H7 (cell line): ENCODE measurements at regions not wholly inside any gene's neighbourhood (a gene's known extent, or its start where the extent isn't known, plus 50 kb on each side); places are given as distances from the start of the nearest gene placed in this dataset.
A peak's percentile ranks its signal among the peaks of the same experiment; 100 is the strongest.

Source experiments
- DNase-seq: peaks from one replicate; pipeline ENCODE4 v3.0.0; 2012
- H3K27me3 ChIP-seq: 2 replicates; pipeline ENCODE4 v1.6.0; 2011; ENCODE audit warnings: mild to moderate bottlenecking, low read length; ENCODE audit not compliant: control insufficient read depth, insufficient read depth
- H3K36me3 ChIP-seq: replicated peaks from 2 replicates; pipeline ENCODE4 v1.5.1; 2011; ENCODE audit warnings: low read length; ENCODE audit not compliant: control insufficient read depth, insufficient read depth
- H3K4me3 ChIP-seq: 2 replicates; pipeline ENCODE4 v1.5.1; 2011; ENCODE audit warnings: low read depth, mild to moderate bottlenecking, control low read depth, low read length, moderate library complexity; ENCODE audit not compliant: insufficient read depth

DNA sequence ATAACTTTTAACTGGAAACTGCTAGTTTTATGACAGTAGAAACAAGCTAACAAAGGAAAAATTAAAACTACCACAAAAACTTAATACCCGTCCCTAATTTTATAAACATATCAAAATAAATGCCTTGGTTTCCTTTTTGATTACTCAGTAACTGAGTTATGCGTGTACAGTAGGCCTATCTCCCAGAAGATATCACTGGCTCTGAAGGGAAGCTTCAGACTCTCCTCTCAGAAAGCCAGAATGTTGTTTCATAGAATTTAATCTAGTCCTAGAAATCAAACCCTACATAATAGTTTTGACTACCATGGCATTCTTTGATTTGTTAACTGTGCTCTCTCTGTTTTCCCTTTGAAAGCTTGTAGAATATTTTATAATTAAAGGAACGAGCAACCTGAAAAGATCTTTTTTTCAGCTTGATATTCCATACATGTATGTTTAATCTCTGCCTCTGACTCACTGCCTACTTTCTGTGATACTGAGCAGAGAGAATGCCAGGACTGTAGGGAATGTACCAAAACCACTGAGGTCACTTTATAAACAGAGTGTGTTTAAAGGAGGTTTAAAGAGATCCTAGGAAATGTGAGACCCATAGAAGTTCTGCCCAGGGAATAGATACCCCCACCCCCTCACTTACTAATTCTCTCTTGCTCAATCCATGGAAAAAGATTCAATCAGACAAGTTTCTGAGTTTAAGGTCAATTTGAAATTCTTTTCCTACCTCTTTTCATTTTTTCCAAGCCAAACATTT is 311.5 kb downstream of the HDGFL1 start:
- no peak for DNase-seq

DNA sequence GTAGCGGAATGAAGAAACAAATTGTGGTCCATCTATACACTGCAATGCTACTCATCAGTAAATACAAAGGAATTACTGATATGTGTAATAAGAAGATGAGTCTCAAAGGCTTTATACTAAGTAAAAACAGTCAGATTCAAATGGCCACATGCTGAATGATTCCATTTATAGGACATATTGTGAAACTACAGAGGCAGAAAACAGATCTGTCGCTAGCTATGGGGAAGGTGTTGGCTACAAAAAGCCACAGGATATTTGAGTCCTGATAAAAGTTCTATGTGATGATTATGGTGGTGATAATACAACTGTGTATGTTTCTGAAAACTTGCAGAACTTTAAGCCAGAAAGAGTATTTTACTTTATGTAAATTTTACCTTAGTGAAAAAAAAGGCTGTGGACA is 313.2 kb downstream of the HDGFL1 start:
- Histone ChIP-seq H3K4me3 (no peak overlapping the region), H3K27me3 (no peaks in the 10 kb centered on the region), H3K36me3 (no peaks in the 10 kb centered on the region)
- no peak for DNase-seq

More for the DNA sequence above, 311.5 kb downstream of the HDGFL1 start:
- no peaks in the 10 kb centered on the region for H3K36me3 ChIP-seq
- no peaks in the 10 kb centered on the region for H3K27me3 ChIP-seq
- H3K4me3 ChIP-seq, result no peak overlapping the region

DNA sequence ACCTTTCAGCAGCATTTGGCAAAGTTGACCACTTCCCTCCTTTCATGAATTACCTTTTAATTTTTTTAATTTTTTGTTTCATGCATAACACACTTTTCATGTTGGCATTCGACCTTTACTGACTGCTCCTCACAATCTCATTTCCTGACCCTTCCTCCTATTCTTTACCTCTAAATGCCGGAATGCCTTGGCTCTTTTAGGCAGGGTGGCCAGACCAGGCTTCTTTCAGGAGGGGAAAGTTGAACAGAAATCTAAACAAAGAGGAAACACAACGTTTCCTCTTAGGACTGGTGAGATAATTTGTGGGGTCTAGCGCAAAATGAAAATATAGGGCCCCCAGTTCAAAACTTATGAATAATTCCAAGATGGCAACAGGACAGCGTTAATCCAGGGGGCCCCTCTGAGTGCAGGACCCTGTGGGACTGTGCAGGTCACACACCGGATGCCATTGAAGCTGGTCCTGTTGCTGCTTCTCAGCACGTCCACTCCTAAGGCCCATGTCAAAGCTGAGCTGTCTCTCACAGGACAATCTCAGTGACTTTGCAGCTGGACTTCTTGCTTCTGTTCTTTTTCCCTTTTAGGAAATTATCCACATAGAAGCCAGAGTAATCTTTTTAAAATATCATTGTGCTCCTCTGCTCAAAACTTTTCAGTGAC is 313.8 kb downstream of the HDGFL1 start:
- Histone ChIP-seq H3K36me3 (no peaks in the 10 kb centered on the region), H3K4me3 (no peak overlapping the region), H3K27me3 (no peaks in the 10 kb centered on the region)
- no peak for DNase-seq

DNA sequence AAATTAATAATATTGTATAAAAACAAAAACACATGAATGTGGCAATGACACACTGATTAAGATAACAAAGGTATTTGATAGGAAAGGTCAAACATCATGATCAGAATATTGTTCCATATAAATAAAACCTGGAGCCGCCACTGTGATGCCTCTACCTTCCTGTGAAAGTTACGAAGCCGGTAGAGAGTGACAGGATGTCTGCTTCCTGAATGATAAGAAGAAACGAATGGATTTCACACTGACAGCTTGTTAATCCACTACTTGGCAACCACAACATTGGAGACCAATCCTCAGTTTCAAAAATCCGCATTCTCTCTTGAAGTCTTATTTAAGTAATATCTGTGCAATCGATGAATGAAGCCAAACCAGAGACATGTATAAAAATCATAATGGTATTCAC is 315.1 kb downstream of the HDGFL1 start:
- Histone ChIP-seq H3K4me3 (no peak overlapping the region), H3K27me3 (no peaks in the 10 kb centered on the region), H3K36me3 (no peaks in the 10 kb centered on the region)
- no peak for DNase-seq

DNA sequence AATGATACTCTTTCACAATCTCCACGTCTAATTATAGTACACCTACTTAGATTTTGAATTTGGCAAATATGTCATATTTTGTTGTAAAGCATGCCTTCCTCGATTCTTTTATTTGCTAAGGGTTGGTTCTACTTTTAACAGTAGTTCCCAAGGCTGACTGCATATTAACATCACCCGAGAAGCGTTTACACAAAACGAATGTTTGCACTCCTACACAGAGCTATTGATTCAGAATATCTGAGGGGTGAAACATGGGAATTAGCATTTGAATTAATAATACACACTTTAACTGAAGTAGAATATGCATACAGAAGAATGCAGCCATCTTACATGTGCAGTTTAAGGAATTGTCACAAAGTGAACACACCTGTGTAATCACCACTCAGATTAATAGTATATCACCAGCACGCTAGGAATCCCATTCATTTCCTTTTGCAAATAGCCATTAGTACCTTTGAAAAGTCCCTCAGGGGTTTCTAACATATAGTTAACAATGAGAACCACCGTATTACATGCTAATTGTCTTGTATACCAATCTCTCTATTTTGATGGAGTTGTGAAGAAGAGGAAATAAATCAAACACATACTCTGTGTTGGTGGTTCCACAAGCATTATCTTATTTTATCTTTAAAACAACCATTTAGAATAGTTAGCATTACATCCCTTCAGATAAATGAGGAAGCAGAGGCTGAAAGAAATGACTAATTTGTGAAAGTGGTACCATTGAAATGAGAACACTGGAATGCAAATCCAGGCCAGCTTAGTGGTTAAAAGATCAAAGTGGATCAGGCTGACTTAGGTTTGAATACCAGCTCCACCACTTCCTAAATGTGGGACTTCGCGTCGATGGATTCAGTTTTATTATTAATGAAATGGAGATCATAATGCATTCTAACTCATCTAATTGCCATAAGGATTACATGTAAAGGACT is 317.6 kb downstream of the HDGFL1 start:
- DNase-seq, result no peak
- Histone ChIP-seq H3K27me3 (no peaks in the 10 kb centered on the region), H3K36me3 (no peaks in the 10 kb centered on the region), H3K4me3 (no peak overlapping the region)

DNA sequence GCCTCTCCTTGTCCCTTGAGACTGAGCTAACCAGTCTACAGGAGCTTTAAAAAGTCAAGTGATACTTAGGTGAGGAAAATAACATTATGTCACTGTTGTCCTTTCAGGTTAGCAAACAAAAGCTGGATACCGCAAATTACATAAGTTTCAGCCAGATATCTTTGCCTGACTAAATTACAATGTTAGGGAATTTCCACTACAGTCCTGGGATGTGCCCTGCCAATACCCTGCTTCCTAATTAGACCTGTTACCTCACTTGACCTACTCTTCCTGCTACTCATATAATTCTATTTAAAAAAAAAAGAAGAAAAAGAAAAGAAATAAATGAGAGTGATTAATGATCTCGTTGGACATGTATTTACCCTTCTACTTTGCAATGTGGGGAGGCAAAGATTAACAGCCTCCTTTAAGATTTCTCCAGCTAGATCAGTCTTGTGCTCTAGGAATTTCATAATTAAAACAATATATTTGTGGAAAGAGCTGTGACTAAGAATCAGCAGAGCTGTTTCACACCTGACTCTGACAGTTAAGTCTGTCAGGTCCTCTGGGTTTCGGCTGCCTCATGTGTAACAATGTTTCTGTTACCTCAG is 318.9 kb downstream of the HDGFL1 start:
- no peak overlapping the region for H3K4me3 ChIP-seq
- H3K27me3 ChIP-seq, result no peaks in the 10 kb centered on the region
- no peaks in the 10 kb centered on the region for H3K36me3 ChIP-seq
- DNase-seq, result no peak

DNA sequence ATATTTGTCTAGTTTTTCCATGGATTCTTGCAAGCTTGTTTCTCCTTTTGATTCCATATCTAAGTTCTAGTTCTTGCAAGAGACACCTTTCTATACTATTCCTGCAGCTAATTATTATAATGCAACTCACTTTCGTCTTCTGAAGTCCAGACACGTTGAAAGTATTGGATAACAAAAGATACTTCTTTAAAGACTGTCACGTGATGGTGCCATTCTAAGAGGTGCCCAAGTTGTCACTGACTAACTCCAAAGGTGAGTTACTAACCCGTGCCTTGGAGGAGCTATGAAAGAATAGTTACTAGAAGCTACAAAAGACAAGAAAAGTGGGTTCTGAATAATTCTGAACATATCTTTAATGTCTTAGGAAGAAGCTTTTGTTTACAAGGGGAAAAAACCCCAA is 322.6 kb downstream of the HDGFL1 start:
- Histone ChIP-seq H3K4me3 (no peak overlapping the region), H3K27me3 (no peaks in the 10 kb centered on the region), H3K36me3 (no peaks in the 10 kb centered on the region)
- no peak for DNase-seq

DNA sequence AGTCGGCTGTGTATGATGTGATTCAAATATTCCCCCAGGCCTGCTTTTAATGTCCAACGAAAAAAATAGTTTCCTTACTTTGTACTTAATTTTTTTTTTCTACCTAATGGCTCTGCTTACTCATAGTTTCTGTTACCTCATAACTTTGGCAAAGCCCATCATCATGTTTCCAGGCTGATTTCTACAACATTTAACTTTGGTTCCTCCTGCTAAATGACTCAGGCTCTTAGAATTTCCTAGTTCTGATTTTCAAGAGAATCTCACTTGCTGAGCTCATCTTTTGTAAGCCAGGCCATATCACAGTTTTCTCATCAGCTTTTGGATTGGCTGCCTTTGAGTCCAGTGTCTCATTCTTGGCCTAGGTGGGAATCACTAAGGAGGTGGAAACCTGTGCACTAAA is 323.1 kb downstream of the HDGFL1 start:
- Histone ChIP-seq H3K36me3 (no peaks in the 10 kb centered on the region), H3K4me3 (no peak overlapping the region), H3K27me3 (no peaks in the 10 kb centered on the region)
- no peak for DNase-seq

DNA sequence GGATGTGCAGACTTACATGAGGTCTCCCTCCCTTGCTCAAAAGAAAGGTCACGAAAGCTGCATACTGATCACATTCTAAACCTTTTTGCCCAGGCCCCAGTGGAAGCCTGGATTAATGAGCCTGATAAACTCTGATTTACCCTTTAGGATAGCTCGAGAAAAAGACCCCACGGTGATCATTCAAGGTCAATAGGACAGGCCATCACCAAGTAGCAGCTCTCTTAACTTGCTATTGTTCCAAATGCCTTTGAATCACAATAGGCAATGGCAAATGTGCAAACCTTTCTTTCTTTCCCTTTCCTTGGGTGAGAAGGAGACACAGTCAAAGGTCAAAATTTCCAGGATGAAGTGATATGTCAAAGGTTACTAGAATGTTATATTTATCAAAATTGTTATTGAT is 327.3 kb downstream of the HDGFL1 start:
- H3K4me3 ChIP-seq, result no peak overlapping the region
- DNase-seq, result peak; percentile 15
- no peaks in the 10 kb centered on the region for H3K27me3 ChIP-seq
- H3K36me3 ChIP-seq, result no peaks in the 10 kb centered on the region

DNA sequence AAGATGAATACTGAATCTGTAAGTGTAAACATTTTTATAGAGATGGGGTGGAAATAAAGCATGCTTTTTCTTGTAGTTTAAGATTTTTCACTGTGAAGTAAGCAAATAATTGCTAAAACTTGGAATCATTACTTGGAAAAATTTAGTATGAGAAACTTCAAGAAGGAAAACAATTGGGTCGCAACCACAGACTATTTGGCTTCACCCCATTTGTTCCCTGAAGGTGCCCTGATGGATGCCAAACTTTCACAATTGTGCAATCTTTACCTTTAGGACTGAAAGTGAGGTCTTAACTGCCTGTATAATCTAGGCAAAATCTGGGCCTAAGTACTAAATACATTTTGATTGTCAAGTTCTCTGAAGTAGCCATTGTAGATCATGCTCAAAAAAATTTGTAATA is 330.1 kb downstream of the HDGFL1 start:
- no peak for DNase-seq

DNA sequence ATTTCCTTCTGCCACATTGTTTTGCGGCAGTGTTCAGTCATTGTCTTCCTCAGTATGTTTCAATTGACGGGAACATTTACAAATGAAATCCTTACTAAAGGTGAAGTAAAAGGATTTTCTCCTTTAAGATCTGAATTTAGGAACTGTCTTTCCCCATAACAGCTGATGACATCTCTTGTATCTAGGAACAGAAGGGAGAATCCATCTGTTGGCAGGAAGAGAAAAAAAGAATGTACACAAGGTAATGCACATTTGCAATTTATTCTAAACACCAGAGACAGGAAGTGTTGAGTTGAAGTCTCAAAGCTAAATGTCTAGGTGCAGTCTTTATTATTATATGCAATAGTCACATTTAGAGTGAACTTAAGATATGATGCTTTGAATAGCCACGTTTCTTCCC is 334.5 kb downstream of the HDGFL1 start:
- Histone ChIP-seq H3K4me3 (no peak overlapping the region), H3K36me3 (no peaks in the 10 kb centered on the region), H3K27me3 (no peaks in the 10 kb centered on the region)
- DNase-seq, result no peak

More for the DNA sequence above, 330.1 kb downstream of the HDGFL1 start:
- Histone ChIP-seq H3K4me3 (no peak overlapping the region), H3K36me3 (no peaks in the 10 kb centered on the region), H3K27me3 (no peaks in the 10 kb centered on the region)

DNA sequence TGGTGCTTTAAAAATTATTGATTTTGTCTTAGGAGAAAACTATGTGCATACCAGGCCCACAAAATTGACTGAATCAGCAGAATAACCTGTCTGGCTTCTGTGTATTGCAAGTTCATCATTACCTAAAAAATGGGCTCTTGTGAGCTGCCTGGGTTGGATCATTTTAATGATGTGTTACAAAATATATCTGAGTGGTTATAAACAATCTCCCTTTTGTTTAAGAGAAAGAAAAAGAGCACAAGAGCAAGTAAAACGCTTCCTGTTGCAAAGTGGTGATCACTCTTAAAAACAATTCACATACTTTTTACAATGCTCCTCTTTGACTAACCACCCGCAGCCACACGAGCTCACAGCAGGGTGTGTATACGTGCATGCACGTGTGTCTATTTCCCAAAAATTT is 335.1 kb downstream of the HDGFL1 start:
- no peaks in the 10 kb centered on the region for H3K27me3 ChIP-seq
- no peak overlapping the region for H3K4me3 ChIP-seq
- DNase-seq, result no peak
- no peaks in the 10 kb centered on the region for H3K36me3 ChIP-seq

DNA sequence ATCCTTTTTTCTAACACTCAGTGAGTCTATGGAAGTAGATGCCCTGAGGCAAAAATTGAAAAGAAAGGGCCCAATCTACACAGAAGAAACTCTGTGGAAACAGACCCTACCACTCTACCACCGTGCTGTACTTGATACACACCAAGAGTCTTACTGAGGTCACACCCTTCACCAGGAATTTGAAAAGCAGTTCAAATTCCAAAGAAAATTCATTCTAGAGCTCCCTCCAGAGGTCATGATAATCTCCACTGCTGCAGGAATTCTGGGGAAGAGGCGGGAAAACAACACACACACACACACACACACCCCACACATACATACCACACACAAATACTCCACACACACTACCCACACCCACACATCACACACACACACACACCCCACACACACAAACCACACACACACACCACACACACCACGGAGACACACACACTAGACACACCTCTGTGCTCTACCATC is 336.8 kb downstream of the HDGFL1 start:
- Histone ChIP-seq H3K4me3 (no peak overlapping the region), H3K36me3 (no peaks in the 10 kb centered on the region), H3K27me3 (no peaks in the 10 kb centered on the region)
- DNase-seq, result peak; percentile 30

DNA sequence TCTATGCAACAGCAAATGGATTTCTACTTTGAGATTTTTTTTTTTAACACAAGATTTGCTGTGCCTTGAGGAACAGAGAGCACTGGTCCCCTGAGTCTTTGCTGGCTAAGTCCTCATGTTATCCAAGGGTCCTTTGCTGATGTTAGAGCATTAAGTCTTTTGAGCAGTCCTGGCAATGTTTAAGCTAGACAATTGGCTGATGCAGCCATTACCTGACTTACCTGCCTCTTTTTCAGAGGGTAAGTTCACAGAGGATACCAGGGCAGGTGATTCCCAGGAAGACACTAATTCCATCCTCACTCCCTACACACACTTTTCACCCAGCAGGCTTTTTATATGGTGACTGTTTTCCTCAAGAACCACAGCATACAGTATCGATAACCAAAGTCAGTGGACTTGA is 337.7 kb downstream of the HDGFL1 start:
- Histone ChIP-seq H3K4me3 (no peak overlapping the region), H3K27me3 (no peaks in the 10 kb centered on the region), H3K36me3 (no peaks in the 10 kb centered on the region)
- DNase-seq, result no peak
